GM18502 (cell line): ENCODE measurements at regions not wholly inside any gene's neighbourhood (a gene's known extent, or its start where the extent isn't known, plus 50 kb on each side); places are given as distances from the start of the nearest gene placed in this dataset.

Experiments
- ATAC-seq: cut with Tn5 transposase; IDR thresholded peaks from one replicate; pipeline ENCODE4 v1.9.1; 2021; ENCODE audit warnings: mild to moderate bottlenecking; ENCODE audit not compliant: unreplicated experiment, poor library complexity

- no peak for ATAC-seq
These were observed 78.5 kb upstream of the SPRY2 start for GRCh38 chr13:80419416-80419815.

- ATAC-seq, result no peak
These were observed 72.7 kb upstream of the SPRY2 start for GRCh38 chr13:80413611-80414010.

GRCh38 chr13:80408270-80408669 is 67.3 kb upstream of the SPRY2 start:
- ATAC-seq, result no peak

GRCh38 chr13:80400865-80401426 is 60.0 kb upstream of the SPRY2 start:
- ATAC-seq, result no peak

- ATAC-seq, result no peak
These were observed 59.4 kb upstream of the SPRY2 start for GRCh38 chr13:80400164-80400864.

- no peak for ATAC-seq
These were observed 58.6 kb upstream of the SPRY2 start for GRCh38 chr13:80399340-80400163.
